ENCODE measurements at regions not wholly inside any gene's neighbourhood (a gene's known extent, or its start where the extent isn't known, plus 50 kb on each side); places are given as distances from the start of the nearest gene placed in this dataset.

DNA sequence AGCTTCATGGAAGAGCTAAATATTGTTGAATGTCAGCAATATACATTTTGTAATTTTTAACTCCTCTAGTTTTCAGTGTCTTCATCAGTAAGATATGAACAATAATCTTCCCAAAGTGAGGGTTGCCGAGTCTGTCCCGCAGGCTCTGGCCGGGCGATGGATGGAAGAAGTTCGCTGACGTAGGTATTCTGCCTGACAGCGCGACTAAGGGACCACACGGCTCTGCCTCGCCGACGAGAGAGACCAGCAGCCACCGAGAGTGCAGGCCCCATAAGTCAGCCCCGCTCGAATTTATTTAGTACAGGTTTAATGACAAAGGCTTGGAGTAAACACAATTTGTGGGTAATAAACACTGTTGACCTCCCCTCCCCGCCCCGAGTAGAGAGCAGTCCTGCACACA lies 427.4 kb upstream of the NECTIN3 start:
- H3K9me3 ChIP-seq (replicated peaks; ENCODE audit: low read length) = no peaks in the 10 kb centered on the region
- H3K9ac ChIP-seq (ENCODE audit: low read depth, low read length) = no peak overlapping the region
- no peak overlapping the region for H3K4me3 ChIP-seq (ENCODE audit: low read length)
- no peak overlapping the region for H3K4me2 ChIP-seq (ENCODE audit: low read length)
- peaks cover 8% of the 10 kb centered on the region for H3K4me1 ChIP-seq (ENCODE audit: control insufficient read depth, insufficient read depth, low read length)
- no peaks in the 10 kb centered on the region for H3K36me3 ChIP-seq (ENCODE audit: insufficient read depth, low read length)
- H3K27me3 ChIP-seq (ENCODE audit: control insufficient read depth, insufficient read depth, low read length) = no peaks in the 10 kb centered on the region

DNA sequence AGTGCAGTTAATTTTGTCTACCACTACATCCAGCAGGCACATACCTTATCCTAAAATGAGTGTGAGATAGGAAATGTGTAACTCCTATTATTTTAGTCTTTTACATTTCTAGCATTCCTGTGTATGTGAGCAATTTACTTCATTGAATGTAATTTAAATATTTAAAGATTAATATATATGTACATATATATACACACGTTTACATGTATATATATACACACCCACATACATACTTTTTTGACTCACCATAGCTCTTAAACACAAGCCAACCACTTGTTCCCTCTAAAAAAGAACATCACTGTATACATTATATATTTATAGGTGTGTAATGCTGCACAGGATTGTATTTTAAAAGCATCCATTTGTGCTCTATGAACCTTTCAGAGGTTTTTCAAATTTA lies 425.6 kb upstream of the NECTIN3 start:
- no peaks in the 10 kb centered on the region for H3K9me3 ChIP-seq (replicated peaks; ENCODE audit: low read length)
- no peak overlapping the region for H3K4me2 ChIP-seq (ENCODE audit: low read length)

DNA sequence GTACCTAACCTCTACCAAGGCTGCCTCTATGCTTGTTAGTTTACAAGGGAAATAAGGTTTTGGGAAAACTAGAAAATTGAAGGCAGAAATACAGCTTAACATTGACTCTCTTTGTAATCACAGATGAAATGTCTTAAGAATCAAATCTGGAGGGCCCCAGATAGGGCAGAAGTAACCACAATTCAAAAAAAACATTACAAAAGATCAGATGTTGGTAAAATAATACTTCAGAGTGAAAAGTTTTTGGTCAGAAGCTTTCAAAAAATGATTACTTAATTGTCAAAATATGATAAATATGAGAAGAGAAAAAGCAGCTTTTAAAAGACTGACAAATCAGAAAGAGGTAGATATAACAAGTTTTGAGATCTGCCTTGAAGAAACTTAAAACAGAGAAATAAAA lies 425.1 kb upstream of the NECTIN3 start:
- Histone ChIP-seq H3K27me3 (ENCODE audit: control insufficient read depth, insufficient read depth, low read length) (no peaks in the 10 kb centered on the region), H3K4me1 (ENCODE audit: control insufficient read depth, insufficient read depth, low read length) (peaks cover 8% of the 10 kb centered on the region), H3K36me3 (ENCODE audit: insufficient read depth, low read length) (no peaks in the 10 kb centered on the region), H3K9me3 (replicated peaks; ENCODE audit: low read length) (no peaks in the 10 kb centered on the region), H3K4me3 (ENCODE audit: low read length) (no peak overlapping the region), H3K9ac (ENCODE audit: low read depth, low read length) (no peak overlapping the region), H3K4me2 (ENCODE audit: low read length) (no peak overlapping the region)

More for the DNA sequence above, 425.6 kb upstream of the NECTIN3 start:
- H3K4me1 ChIP-seq (ENCODE audit: control insufficient read depth, insufficient read depth, low read length) = peaks cover 8% of the 10 kb centered on the region
- H3K27me3 ChIP-seq (ENCODE audit: control insufficient read depth, insufficient read depth, low read length) = no peaks in the 10 kb centered on the region
- H3K9ac ChIP-seq (ENCODE audit: low read depth, low read length) = no peak overlapping the region
- no peak overlapping the region for H3K4me3 ChIP-seq (ENCODE audit: low read length)
- no peaks in the 10 kb centered on the region for H3K36me3 ChIP-seq (ENCODE audit: insufficient read depth, low read length)

DNA sequence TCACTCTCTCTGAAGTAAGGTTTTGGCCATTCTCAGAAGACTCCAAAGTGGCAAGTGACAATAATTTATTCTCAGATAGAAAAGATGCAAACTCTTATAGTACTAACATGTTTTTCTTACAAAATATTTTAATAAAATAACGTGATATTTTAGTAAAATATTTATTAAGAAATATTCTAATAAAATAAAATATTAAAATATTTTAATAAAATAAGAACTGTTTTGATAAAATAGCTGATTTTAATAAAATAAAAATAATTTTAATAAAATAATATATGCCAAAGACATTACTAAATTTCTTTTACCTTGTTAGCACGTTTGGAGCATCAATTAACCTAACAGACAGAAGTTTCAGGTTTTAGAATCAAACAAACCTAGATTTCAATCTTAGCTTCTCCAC lies 424.0 kb upstream of the NECTIN3 start:
- peaks cover 8% of the 10 kb centered on the region for H3K4me1 ChIP-seq (ENCODE audit: control insufficient read depth, insufficient read depth, low read length)
- no peaks in the 10 kb centered on the region for H3K36me3 ChIP-seq (ENCODE audit: insufficient read depth, low read length)
- H3K9me3 ChIP-seq (replicated peaks; ENCODE audit: low read length) = no peaks in the 10 kb centered on the region
- no peak overlapping the region for H3K4me3 ChIP-seq (ENCODE audit: low read length)
- no peak overlapping the region for H3K9ac ChIP-seq (ENCODE audit: low read depth, low read length)
- H3K27me3 ChIP-seq (ENCODE audit: control insufficient read depth, insufficient read depth, low read length) = no peaks in the 10 kb centered on the region
- H3K4me2 ChIP-seq (ENCODE audit: low read length) = no peak overlapping the region

DNA sequence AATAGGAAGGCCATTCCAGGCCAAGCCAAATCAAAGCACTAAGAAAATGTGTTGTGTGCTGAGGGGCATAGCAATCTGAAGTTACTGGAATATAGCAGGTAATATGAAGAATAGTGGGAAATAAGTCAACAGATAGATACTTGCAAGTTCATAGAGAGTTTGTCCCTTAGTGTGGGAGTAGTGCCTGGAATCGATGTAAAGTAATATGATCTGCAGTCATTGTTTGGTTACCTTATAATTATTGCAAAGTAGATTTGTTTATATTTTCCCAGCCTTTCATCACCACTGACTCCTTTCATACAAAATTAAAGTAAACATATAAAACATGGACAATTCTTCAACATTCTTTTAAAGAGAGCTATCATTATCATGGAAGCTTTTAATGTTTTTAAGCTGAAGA lies 420.9 kb upstream of the NECTIN3 start:
- no peaks in the 10 kb centered on the region for H3K9me3 ChIP-seq (replicated peaks; ENCODE audit: low read length)
- H3K4me1 ChIP-seq (ENCODE audit: control insufficient read depth, insufficient read depth, low read length) = peaks cover 8% of the 10 kb centered on the region
- no peak overlapping the region for H3K4me3 ChIP-seq (ENCODE audit: low read length)
- no peak overlapping the region for H3K9ac ChIP-seq (ENCODE audit: low read depth, low read length)
- no peaks in the 10 kb centered on the region for H3K27me3 ChIP-seq (ENCODE audit: control insufficient read depth, insufficient read depth, low read length)
- H3K36me3 ChIP-seq (ENCODE audit: insufficient read depth, low read length) = no peaks in the 10 kb centered on the region
- H3K4me2 ChIP-seq (ENCODE audit: low read length) = no peak overlapping the region

DNA sequence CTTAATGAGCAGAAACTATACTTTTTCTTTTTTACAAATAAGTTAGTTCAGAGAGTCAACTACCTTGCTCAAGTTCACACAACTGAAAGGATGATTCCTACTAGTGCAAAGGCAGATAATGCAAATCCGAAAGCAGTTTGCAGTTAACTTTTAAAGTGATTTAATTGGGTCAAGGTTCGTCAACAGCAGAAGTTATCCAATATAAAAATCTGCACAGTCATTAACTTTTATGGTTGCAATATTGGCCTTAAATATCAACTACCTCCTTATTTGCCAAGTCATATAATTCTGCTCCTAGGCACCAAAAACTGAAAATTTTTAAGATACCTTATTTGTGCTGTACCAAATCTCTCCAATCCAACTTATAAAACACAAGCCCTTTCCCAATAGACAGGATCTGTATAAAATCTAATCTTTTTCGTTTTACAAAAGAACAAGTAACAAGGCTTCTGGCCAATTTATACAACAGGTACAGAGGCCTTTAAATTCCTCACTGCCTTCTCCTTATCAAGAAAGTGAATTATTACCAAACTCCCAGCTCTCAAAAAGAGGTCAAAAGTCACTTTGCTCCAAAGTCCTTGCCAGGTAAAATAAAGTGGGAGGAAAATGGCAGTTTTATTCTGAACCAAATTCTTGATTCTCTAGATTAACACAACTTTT lies 416.6 kb upstream of the NECTIN3 start:
- H3K4me1 ChIP-seq (ENCODE audit: control insufficient read depth, insufficient read depth, low read length) = peaks cover 4% of the 10 kb centered on the region
- H3K9me3 ChIP-seq (replicated peaks; ENCODE audit: low read length) = no peaks in the 10 kb centered on the region
- no peak overlapping the region for H3K4me2 ChIP-seq (ENCODE audit: low read length)
- H3K36me3 ChIP-seq (ENCODE audit: insufficient read depth, low read length) = no peaks in the 10 kb centered on the region
- no peak overlapping the region for H3K9ac ChIP-seq (ENCODE audit: low read depth, low read length)
- no peak overlapping the region for H3K4me3 ChIP-seq (ENCODE audit: low read length)
- H3K27me3 ChIP-seq (ENCODE audit: control insufficient read depth, insufficient read depth, low read length) = no peaks in the 10 kb centered on the region

DNA sequence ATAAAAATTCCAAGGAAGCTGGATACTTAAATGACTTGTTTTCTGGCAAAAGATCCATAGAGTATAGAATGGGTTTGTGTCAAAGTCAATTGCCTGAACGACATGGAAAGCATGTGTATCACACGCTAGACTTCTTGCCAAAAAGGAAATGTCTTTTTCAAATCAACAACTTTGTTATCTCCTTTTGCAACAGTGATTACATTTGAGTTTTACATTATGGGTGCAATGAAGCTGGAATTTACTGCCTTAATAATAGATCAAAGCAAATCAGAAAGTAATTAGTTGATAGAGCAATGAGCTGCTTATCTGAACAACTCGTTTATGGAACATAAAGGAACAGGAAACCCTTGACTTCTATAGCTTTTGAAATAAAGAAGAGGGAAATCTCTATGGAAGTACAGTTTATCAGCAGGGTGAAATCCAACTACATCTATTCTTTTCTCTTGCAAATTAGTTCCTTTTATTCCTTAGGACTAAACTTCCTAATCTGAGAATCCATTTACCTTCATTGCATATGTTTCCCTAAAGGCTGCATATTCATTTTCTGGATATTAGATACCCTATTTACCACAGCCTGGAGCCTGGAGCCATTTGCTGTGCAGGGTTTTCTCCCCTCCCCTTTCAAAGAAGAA lies 415.1 kb upstream of the NECTIN3 start:
- no peaks in the 10 kb centered on the region for H3K9me3 ChIP-seq (replicated peaks; ENCODE audit: low read length)
- H3K9ac ChIP-seq (ENCODE audit: low read depth, low read length) = no peak overlapping the region

DNA sequence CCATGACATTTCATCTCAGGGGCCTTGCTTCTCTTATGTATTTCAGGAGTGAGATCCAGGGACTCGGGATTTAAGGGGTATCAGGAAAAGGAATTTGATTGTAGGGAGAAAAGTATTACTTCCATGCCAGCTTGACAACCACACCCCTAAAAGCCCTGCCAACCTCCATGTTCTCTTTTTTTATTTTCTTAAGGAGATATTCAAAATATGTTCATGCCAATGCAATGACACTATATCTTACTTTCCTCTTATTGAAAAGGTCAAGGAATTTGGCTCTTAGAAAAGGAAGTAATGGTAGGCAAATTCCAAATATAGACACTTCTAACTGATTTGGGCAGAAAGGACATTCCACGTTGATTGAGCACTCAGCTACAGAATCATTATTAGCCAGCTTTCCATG lies 407.5 kb upstream of the NECTIN3 start:
- Histone ChIP-seq H3K36me3 (ENCODE audit: insufficient read depth, low read length) (no peaks in the 10 kb centered on the region), H3K9me3 (replicated peaks; ENCODE audit: low read length) (no peaks in the 10 kb centered on the region), H3K4me1 (ENCODE audit: control insufficient read depth, insufficient read depth, low read length) (peaks cover 25% of the 10 kb centered on the region), H3K4me2 (ENCODE audit: low read length) (peak overlapping the region; percentile 5), H3K4me3 (ENCODE audit: low read length) (no peak overlapping the region), H3K9ac (ENCODE audit: low read depth, low read length) (peak overlapping the region; percentile 28), H3K27me3 (ENCODE audit: control insufficient read depth, insufficient read depth, low read length) (no peaks in the 10 kb centered on the region)

More for the DNA sequence above, 415.1 kb upstream of the NECTIN3 start:
- no peaks in the 10 kb centered on the region for H3K27me3 ChIP-seq (ENCODE audit: control insufficient read depth, insufficient read depth, low read length)
- H3K4me1 ChIP-seq (ENCODE audit: control insufficient read depth, insufficient read depth, low read length) = peaks cover 10% of the 10 kb centered on the region
- no peaks in the 10 kb centered on the region for H3K36me3 ChIP-seq (ENCODE audit: insufficient read depth, low read length)
- H3K4me3 ChIP-seq (ENCODE audit: low read length) = no peak overlapping the region
- no peak overlapping the region for H3K4me2 ChIP-seq (ENCODE audit: low read length)

DNA sequence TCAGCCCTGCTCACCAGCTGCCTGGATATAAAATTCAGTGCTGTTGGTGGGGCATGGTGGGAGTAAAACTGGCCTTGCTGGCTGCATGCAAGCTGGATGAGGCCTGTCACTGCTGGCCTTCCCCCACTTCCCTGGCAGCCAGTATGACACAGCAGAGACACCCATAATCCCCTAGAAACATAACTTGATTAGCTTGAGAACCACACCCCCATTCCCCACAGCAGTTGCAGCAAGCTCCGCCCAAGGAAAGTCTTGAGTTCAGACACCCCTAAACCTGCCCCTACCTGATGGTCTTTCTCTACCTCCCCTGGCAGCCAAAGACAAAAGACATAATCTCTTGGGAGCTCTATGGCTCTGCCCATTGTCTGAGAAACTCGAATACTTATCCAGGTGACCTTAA lies 405.1 kb upstream of the NECTIN3 start:
- Histone ChIP-seq H3K4me3 (ENCODE audit: low read length) (no peak overlapping the region), H3K4me1 (ENCODE audit: control insufficient read depth, insufficient read depth, low read length) (peaks cover 17% of the 10 kb centered on the region)

DNA sequence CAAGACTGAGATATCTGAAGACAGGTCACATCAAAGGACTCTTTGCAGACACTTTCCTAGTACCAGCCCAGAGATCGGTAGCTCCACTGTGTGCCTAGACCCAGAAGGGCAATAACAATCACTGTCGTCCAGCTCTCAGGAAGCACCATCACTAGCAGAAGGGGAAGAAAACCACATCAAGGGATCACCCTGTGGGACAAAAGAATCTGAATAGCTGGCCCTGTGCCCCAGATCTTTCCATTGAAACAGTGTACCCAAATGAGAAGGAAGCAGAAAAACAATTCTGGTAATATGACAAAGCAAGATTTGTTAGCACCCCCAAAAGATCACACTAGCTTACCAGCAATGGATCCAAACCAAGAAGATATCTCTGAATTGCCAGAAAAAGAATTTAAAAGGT lies 404.4 kb upstream of the NECTIN3 start:
- Histone ChIP-seq H3K9me3 (replicated peaks; ENCODE audit: low read length) (no peaks in the 10 kb centered on the region), H3K4me2 (ENCODE audit: low read length) (no peak overlapping the region), H3K4me1 (ENCODE audit: control insufficient read depth, insufficient read depth, low read length) (peaks cover 16% of the 10 kb centered on the region), H3K9ac (ENCODE audit: low read depth, low read length) (no peak overlapping the region), H3K36me3 (ENCODE audit: insufficient read depth, low read length) (no peaks in the 10 kb centered on the region), H3K4me3 (ENCODE audit: low read length) (no peak overlapping the region), H3K27me3 (ENCODE audit: control insufficient read depth, insufficient read depth, low read length) (no peaks in the 10 kb centered on the region)

More for the DNA sequence above, 405.1 kb upstream of the NECTIN3 start:
- no peak overlapping the region for H3K4me2 ChIP-seq (ENCODE audit: low read length)
- no peaks in the 10 kb centered on the region for H3K36me3 ChIP-seq (ENCODE audit: insufficient read depth, low read length)
- H3K9me3 ChIP-seq (replicated peaks; ENCODE audit: low read length) = no peaks in the 10 kb centered on the region
- H3K9ac ChIP-seq (ENCODE audit: low read depth, low read length) = no peak overlapping the region
- no peaks in the 10 kb centered on the region for H3K27me3 ChIP-seq (ENCODE audit: control insufficient read depth, insufficient read depth, low read length)

DNA sequence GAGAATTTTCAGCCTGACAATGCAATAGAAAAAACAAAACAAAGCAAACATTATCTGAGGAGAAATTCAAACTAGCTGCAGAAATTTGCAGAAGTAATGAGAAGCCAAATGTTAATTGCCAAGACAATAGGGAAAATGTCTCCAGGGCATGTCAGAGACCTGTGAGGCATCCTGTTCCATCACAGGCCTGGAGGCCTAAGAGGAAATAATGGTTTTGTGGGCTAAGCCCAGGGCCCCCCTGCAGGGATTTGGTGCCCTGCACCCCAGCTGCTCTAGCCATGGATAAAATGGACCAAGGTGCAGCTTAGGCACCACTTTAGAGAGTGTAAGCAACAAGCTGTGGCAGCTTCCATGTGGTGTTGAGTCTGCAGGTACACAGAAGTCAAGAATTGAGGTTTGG lies 401.2 kb upstream of the NECTIN3 start:
- Histone ChIP-seq H3K36me3 (ENCODE audit: insufficient read depth, low read length) (no peaks in the 10 kb centered on the region), H3K4me3 (ENCODE audit: low read length) (no peak overlapping the region), H3K27me3 (ENCODE audit: control insufficient read depth, insufficient read depth, low read length) (no peaks in the 10 kb centered on the region), H3K9ac (ENCODE audit: low read depth, low read length) (no peak overlapping the region), H3K4me1 (ENCODE audit: control insufficient read depth, insufficient read depth, low read length) (no peaks in the 10 kb centered on the region), H3K4me2 (ENCODE audit: low read length) (no peak overlapping the region), H3K9me3 (replicated peaks; ENCODE audit: low read length) (no peaks in the 10 kb centered on the region)

DNA sequence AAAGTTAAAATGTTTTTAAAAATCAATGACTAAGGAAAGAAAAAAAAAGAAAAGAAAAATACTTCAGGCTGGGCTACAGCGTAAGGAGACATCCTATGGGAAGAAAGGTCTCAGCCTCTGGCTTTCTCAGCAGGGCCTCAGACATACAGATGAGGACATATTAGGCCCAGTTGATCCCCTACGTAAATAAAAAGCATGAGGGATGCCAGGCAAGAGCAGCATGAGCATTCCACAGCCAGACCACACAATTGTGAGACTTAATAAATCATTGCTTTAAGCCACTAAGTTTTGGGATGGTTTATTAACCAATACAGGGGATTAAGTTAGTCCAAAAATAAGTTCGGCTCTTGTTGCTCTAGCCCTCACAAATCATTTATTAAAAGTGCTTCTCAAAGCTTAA lies 394.1 kb upstream of the NECTIN3 start:
- Histone ChIP-seq H3K27me3 (ENCODE audit: control insufficient read depth, insufficient read depth, low read length) (no peaks in the 10 kb centered on the region), H3K9ac (ENCODE audit: low read depth, low read length) (no peak overlapping the region), H3K4me3 (ENCODE audit: low read length) (no peak overlapping the region), H3K9me3 (replicated peaks; ENCODE audit: low read length) (no peaks in the 10 kb centered on the region), H3K36me3 (ENCODE audit: insufficient read depth, low read length) (no peaks in the 10 kb centered on the region), H3K4me2 (ENCODE audit: low read length) (no peak overlapping the region), H3K4me1 (ENCODE audit: control insufficient read depth, insufficient read depth, low read length) (no peaks in the 10 kb centered on the region)
